HepG2 (cell line): ENCODE measurements at regions not wholly inside any gene's neighbourhood (a gene's known extent, or its start where the extent isn't known, plus 50 kb on each side); places are given as distances from the start of the nearest gene placed in this dataset.
A peak's percentile ranks its signal among the peaks of the same experiment; 100 is the strongest.

ENCODE experiments used
- ATAC-seq: fragments of 200-7000 bp; cut with Tn5 transposase; 3 replicates; pipeline ENCODE4 v1.9.1; 2020; ENCODE audit warnings: mild to moderate bottlenecking, moderate library complexity
- BruUV-seq: library from RNA; stranded (reverse); fragments of 400-500 nt; replicated peaks from 2 replicates; lab custom pipeline; 2021; lab: Mats Ljungman, UMichigan
- CTCF ChIA-PET: fragments of 300-600 bp; formaldehyde crosslinking; extraction: SDS; loops from one replicate; lab custom pipeline; 2021; ENCODE audit warnings: low total read pairs, inconsistent platforms, low intra/inter-chr PET ratio; lab: Yijun Ruan, JAX
- POLR2A ChIA-PET: fragments of 350-600 bp; sonication (Branson Sonifier 250); formaldehyde crosslinking; loops from one replicate; lab custom pipeline; 2020; ENCODE audit warnings: antibody characterized with exemption, inconsistent platforms; lab: Yijun Ruan, JAX
- DNase-seq: peaks from one replicate; pipeline ENCODE4 v3.0.0-alpha.2; 2015; ENCODE audit warnings: low spot score
- FAIRE-seq: peaks from 3 replicates; lab custom pipeline; 2011; peaks lifted over from hg19 to GRCh38; lab: Jason Lieb, UNC
- H2AFZ ChIP-seq: one replicate; pipeline ENCODE4 v1.6.1; 2011; ENCODE audit warnings: low read length, inconsistent platforms
- H3K27ac ChIP-seq: fragments of 300-600 bp; 3 replicates; pipeline ENCODE4 v1.8.0; 2011; ENCODE audit warnings: mixed run types, mild to moderate bottlenecking, mixed read lengths, low read length, inconsistent platforms; ENCODE audit not compliant: insufficient read depth; ENCODE audit errors: extremely low read length
- H3K27me3 ChIP-seq, 2 experiments: fragments of 200-600 bp in 1 of 2; 2 replicates in 1 of 2; 3 replicates in 1 of 2; pipeline versions ENCODE4 v1.6.0 to v1.8.0; 2011; ENCODE audit warnings: low read length in 2 of 2, mild to moderate bottlenecking in 2 of 2, moderate library complexity in 2 of 2, inconsistent platforms in 1 of 2; ENCODE audit not compliant: insufficient read depth in 2 of 2, control insufficient read depth in 1 of 2
- H3K36me3 ChIP-seq, 2 experiments: fragments of 200-600 bp in 1 of 2; replicated peaks in 1 of 2; 2 replicates in 1 of 2; 3 replicates in 1 of 2; pipeline versions ENCODE4 v1.5.1 to v1.8.0; 2011; ENCODE audit warnings: low read length in 2 of 2, inconsistent platforms in 1 of 2; ENCODE audit not compliant: insufficient read depth in 2 of 2, control insufficient read depth in 1 of 2
- H3K4me1 ChIP-seq: 2 replicates; pipeline ENCODE4 v1.5.1; 2012; ENCODE audit warnings: low read length, inconsistent platforms; ENCODE audit not compliant: insufficient read depth
- H3K4me2 ChIP-seq: 2 replicates; pipeline ENCODE4 v1.6.0; 2011; ENCODE audit warnings: low read depth, low read length, inconsistent platforms
- H3K4me3 ChIP-seq, 3 experiments: fragments of 200-600 bp in 1 of 3; sonication (generic), shearing (Covaris generic) in 1 of 3; replicated peaks in 1 of 3; 2 replicates each; pipeline ENCODE4 v1.5.1; 2011 to 2016; ENCODE audit warnings: low read length in 3 of 3, inconsistent platforms in 2 of 3, low read depth in 2 of 3, mild to moderate bottlenecking in 2 of 3, control low read depth in 1 of 3, mixed read lengths in 1 of 3; ENCODE audit not compliant: insufficient read depth in 1 of 3
- H3K79me2 ChIP-seq: one replicate; pipeline ENCODE4 v1.6.1; 2011; ENCODE audit warnings: low read length, inconsistent platforms; ENCODE audit not compliant: insufficient read depth
- H3K9ac ChIP-seq: 2 replicates; pipeline ENCODE4 v1.6.0; 2011; ENCODE audit warnings: mild to moderate bottlenecking, low read depth, low read length, inconsistent platforms; ENCODE audit not compliant: insufficient read depth
- H3K9me3 ChIP-seq: 2 replicates; pipeline ENCODE4 v1.5.1; 2012; ENCODE audit warnings: mild to moderate bottlenecking, low read length
- H4K20me1 ChIP-seq: 2 replicates; pipeline ENCODE4 v1.6.0; 2011; ENCODE audit warnings: inconsistent platforms, mild to moderate bottlenecking, low read length, moderate library complexity; ENCODE audit not compliant: insufficient read depth
- HOXA3 ChIP-seq: sonication (generic); formaldehyde crosslinking; IDR thresholded peaks from 2 replicates; pipeline ENCODE4 v1.5.0; 2020; ENCODE audit warnings: missing genetic modification reagents
- ZNF460 ChIP-seq: sonication (generic); formaldehyde crosslinking; IDR thresholded peaks from 2 replicates; pipeline ENCODE4 v1.5.1; 2020; ENCODE audit warnings: missing genetic modification reagents, mild to moderate bottlenecking, borderline replicate concordance
- ZNF790 ChIP-seq: sonication (generic); formaldehyde crosslinking; IDR thresholded peaks from 2 replicates; pipeline ENCODE4 v1.8.0; 2022; ENCODE audit warnings: missing genetic modification reagents, mild to moderate bottlenecking, borderline replicate concordance
- ZSCAN9 ChIP-seq: IDR thresholded peaks from 2 replicates; pipeline ENCODE4 v1.6.1; 2016; ENCODE audit warnings: borderline replicate concordance
- WGBS: methylation state at CpG from one replicate; pipeline ENCODE4 v1.1.6; 2017; ENCODE audit warnings: low lambda C conversion rate; 5-methylcytosine and 5-hydroxymethylcytosine counted together
- in situ Hi-C: cut with HindIII; loops from 2 replicates; pipeline ENCODE4 v1.10.0; 2017; ENCODE audit warnings: low pct_unique_long_range_greater_than_20kb; ENCODE audit not compliant: extremely low pct_ligation_motif_present
- intact Hi-C: fragments of 100-400 bp; cut with micrococcal nuclease; formaldehyde crosslinking; loops from one replicate; pipeline ENCODE4 v1.10.0; 2022; ENCODE audit not compliant: unreplicated experiment
- TF ChIP-seq, protein P1 (sequence below): sonication (generic); formaldehyde crosslinking; IDR thresholded peaks from 2 replicates; pipeline ENCODE4 v1.5.0; 2020; ENCODE audit warnings: mild to moderate bottlenecking, missing genetic modification reagents
- TF ChIP-seq, protein P2 (sequence below): sonication (generic); formaldehyde crosslinking; IDR thresholded peaks from 2 replicates; pipeline ENCODE4 v1.4.0; 2020; ENCODE audit warnings: missing genetic modification reagents

- Histone ChIP-seq H3K4me3 (no peak overlapping the region), H4K20me1 (no peaks in the 10 kb centered on the region), H3K9ac (no peak overlapping the region), H3K4me1 (peaks cover 20% of the 10 kb centered on the region), H3K27ac (no peak overlapping the region), H3K4me2 (no peak overlapping the region), H3K9me3 (no peaks in the 10 kb centered on the region), H3K36me3 (no peaks in the 10 kb centered on the region), H2AFZ (no peak overlapping the region), H3K27me3 (no peaks in the 10 kb centered on the region), H3K79me2 (no peaks in the 10 kb centered on the region)
- BruUV-seq: no TSS peak
- FAIRE-seq: no peak
- TF ChIP-seq ZNF460 (CRISPR knock-in tag): peak; percentile 80
- TF ChIP-seq, protein P1, sequence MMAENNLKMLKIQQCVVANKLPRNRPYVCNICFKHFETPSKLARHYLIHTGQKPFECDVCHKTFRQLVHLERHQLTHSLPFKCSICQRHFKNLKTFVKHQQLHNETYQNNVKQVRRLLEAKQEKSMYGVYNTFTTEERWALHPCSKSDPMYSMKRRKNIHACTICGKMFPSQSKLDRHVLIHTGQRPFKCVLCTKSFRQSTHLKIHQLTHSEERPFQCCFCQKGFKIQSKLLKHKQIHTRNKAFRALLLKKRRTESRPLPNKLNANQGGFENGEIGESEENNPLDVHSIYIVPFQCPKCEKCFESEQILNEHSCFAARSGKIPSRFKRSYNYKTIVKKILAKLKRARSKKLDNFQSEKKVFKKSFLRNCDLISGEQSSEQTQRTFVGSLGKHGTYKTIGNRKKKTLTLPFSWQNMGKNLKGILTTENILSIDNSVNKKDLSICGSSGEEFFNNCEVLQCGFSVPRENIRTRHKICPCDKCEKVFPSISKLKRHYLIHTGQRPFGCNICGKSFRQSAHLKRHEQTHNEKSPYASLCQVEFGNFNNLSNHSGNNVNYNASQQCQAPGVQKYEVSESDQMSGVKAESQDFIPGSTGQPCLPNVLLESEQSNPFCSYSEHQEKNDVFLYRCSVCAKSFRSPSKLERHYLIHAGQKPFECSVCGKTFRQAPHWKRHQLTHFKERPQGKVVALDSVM: peak; percentile 86
- TF ChIP-seq HOXA3: no peak
- TF ChIP-seq ZSCAN9: no peak
- TF ChIP-seq, protein P2, sequence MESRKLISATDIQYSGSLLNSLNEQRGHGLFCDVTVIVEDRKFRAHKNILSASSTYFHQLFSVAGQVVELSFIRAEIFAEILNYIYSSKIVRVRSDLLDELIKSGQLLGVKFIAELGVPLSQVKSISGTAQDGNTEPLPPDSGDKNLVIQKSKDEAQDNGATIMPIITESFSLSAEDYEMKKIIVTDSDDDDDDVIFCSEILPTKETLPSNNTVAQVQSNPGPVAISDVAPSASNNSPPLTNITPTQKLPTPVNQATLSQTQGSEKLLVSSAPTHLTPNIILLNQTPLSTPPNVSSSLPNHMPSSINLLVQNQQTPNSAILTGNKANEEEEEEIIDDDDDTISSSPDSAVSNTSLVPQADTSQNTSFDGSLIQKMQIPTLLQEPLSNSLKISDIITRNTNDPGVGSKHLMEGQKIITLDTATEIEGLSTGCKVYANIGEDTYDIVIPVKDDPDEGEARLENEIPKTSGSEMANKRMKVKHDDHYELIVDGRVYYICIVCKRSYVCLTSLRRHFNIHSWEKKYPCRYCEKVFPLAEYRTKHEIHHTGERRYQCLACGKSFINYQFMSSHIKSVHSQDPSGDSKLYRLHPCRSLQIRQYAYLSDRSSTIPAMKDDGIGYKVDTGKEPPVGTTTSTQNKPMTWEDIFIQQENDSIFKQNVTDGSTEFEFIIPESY (CRISPR knock-in tag): peak; percentile 64; the same call in 1 of the 2 replicates
- no peak for TF ChIP-seq ZNF790 (CRISPR knock-in tag)
- POLR2A ChIA-PET: no interaction called here
- WGBS: 4% methylated on average over 2 of the region's 2 CpGs
- no peak for DNase-seq
- CTCF ChIA-PET: no interaction called here
- in situ Hi-C loops (no loop called here), intact Hi-C loops (no loop called here)
- ATAC-seq: no peak
These were observed 63.1 kb upstream of the TANK start for GRCh38 chr2:161097157-161097556.
